CD4-positive, alpha-beta T cell treated with Interleukin-15 for 4 hours (primary cell): ENCODE measurements at regions not wholly inside any gene's neighbourhood (a gene's known extent, or its start where the extent isn't known, plus 50 kb on each side); places are given as distances from the start of the nearest gene placed in this dataset.
"Not testable (repeated sequence)": the region's sequence is repeated elsewhere in the genome, so short reads cannot be mapped to it uniquely, and the experiment has no call there.

Source experiments
- DNase-seq: peaks from one replicate; pipeline ENCODE4 v3.0.0-alpha.2; 2020; ENCODE audit warnings: low spot score

- DNase-seq, result no peak
Observed at GRCh38 chr20:17836303-17836861, 132.2 kb downstream of the SNX5 start.

GRCh38 chr20:17835934-17836300 lies 132.7 kb downstream of the SNX5 start:
- DNase-seq, result no peak

GRCh38 chr20:17835240-17835933 lies 133.2 kb downstream of the SNX5 start:
- DNase-seq, result no peak

- no peak for DNase-seq
Observed at GRCh38 chr20:17834804-17835203, 133.8 kb downstream of the SNX5 start.

- no peak for DNase-seq
Observed at GRCh38 chr20:17833036-17833674, 133.4 kb downstream of the BANF2 start.

- DNase-seq, result no peak
Observed at GRCh38 chr20:17832236-17832915, 132.6 kb downstream of the BANF2 start.

- no peak for DNase-seq
Observed at GRCh38 chr20:17828598-17829144, 128.9 kb downstream of the BANF2 start.

GRCh38 chr20:17827759-17828559 lies 128.2 kb downstream of the BANF2 start:
- no peak for DNase-seq

GRCh38 chr20:17827079-17827478 lies 127.3 kb downstream of the BANF2 start:
- DNase-seq, result no peak

- no peak for DNase-seq
Observed at GRCh38 chr20:17825960-17826843, 126.4 kb downstream of the BANF2 start.

GRCh38 chr20:17825252-17825959 lies 125.6 kb downstream of the BANF2 start:
- DNase-seq, result no peak

GRCh38 chr20:17824676-17825251 lies 125.0 kb downstream of the BANF2 start:
- no peak for DNase-seq

- DNase-seq, result no peak
Observed at GRCh38 chr20:17823409-17824144, 123.8 kb downstream of the BANF2 start.

GRCh38 chr20:17822540-17823408 lies 123.0 kb downstream of the BANF2 start:
- no peak for DNase-seq

- DNase-seq, result no peak
Observed at GRCh38 chr20:17822039-17822438, 122.3 kb downstream of the BANF2 start.

GRCh38 chr20:17821606-17822005 lies 121.8 kb downstream of the BANF2 start:
- DNase-seq, result not testable (repeated sequence)

GRCh38 chr20:17819395-17820093 lies 119.8 kb downstream of the BANF2 start:
- DNase-seq, result no peak
